ENCODE measurements at regions not wholly inside any gene's neighbourhood (a gene's known extent, or its start where the extent isn't known, plus 50 kb on each side); places are given as distances from the start of the nearest gene placed in this dataset.

- TF ChIP-seq CTCF (IDR thresholded peaks at IDR 0.05) (no peak), POLR2A (IDR thresholded peaks at IDR 0.05) (no peak)
These were observed 249.2 kb downstream of the ETNK1 start for GRCh38 chr12:22874151-22874550.
